ENCODE measurements at regions not wholly inside any gene's neighbourhood (a gene's known extent, or its start where the extent isn't known, plus 50 kb on each side); places are given as distances from the start of the nearest gene placed in this dataset.

- TF ChIP-seq ZBTB33 (IDR thresholded peaks at IDR 0.05; ENCODE audit: borderline replicate concordance, low read depth), result no peak
Observed at GRCh38 chr4:3660928-3661515, 105.2 kb upstream of the ADRA2C start (continued).

GRCh38 chr4:3660086-3660927 lies 105.9 kb upstream of the ADRA2C start:
- Histone ChIP-seq H3K27ac (ENCODE audit: low read depth in 2 of 2, low read length in 1 of 2) (no peak overlapping the region), H3K9me3 (no peaks in the 10 kb centered on the region), H3K9me2 (no peaks in the 10 kb centered on the region), H3K4me1 (ENCODE audit: control insufficient read depth in 1 of 2, insufficient read depth in 2 of 2, low read depth in 1 of 2, low read length in 1 of 2) (peaks cover 0 to 46% of the 10 kb centered on the region in 2 experiments; a peak in 1 of 4 replicates), H3F3A (replicated peaks; ENCODE audit: insufficient read depth) (no peaks in the 10 kb centered on the region), H3K79me2 (ENCODE audit: insufficient read depth) (no peaks in the 10 kb centered on the region), H4K20me1 (ENCODE audit: insufficient read depth) (no peaks in the 10 kb centered on the region), H2AFZ (ENCODE audit: low read depth) (no peak overlapping the region), H3K9ac (no peak overlapping the region), H3K4me2 (no peak overlapping the region), H3K36me3 (replicated peaks in 1 of 2; ENCODE audit: control insufficient read depth in 1 of 2, insufficient read depth in 2 of 2, low read length in 1 of 2) (no peaks in the 10 kb centered on the region), H3K4me3 (ENCODE audit: low read depth in 2 of 2, low read length in 1 of 2) (no peak overlapping the region), H3K27me3 (ENCODE audit: insufficient read depth) (no peaks in the 10 kb centered on the region)
- ChIA-PET POLR2A (interaction anchor here (0.6 kb wide), 1 partner anchor 180 kb away, joined by 3 read pairs; no protein-coding TSS in a partner anchor), CTCF (no interaction called here)
- WGBS (ENCODE audit: low lambda C conversion rate), result 50% methylated on average over 9 of the region's 23 CpGs
- TF ChIP-seq TCF12 (IDR thresholded peaks at IDR 0.05), result no peak
- no peak for TF ChIP-seq CHD2 (IDR thresholded peaks at IDR 0.05; ENCODE audit: low read length, partially characterized antibody)
- TF ChIP-seq MAX (IDR thresholded peaks at IDR 0.05; ENCODE audit: low read depth), result no peak
- no peak for TF ChIP-seq NRF1 (IDR thresholded peaks at IDR 0.05; ENCODE audit: low read depth, low read length)
- no peak for TF ChIP-seq SIN3A (IDR thresholded peaks at IDR 0.05; ENCODE audit: borderline replicate concordance, low read depth, low read length)
- TF ChIP-seq RAD21 (IDR thresholded peaks at IDR 0.05; ENCODE audit: low read length), result no peak
- no peak for TF ChIP-seq EZH2phosphoT487 (IDR thresholded peaks at IDR 0.05; ENCODE audit: borderline replicate concordance, low read depth)
- TF ChIP-seq PBX3 (IDR thresholded peaks at IDR 0.05), result no peak
- no peak for TF ChIP-seq REST (IDR thresholded peaks at IDR 0.05; ENCODE audit: low read depth, low read length)
- TF ChIP-seq MEF2A (IDR thresholded peaks at IDR 0.05; ENCODE audit: borderline replicate concordance, low read depth), result no peak
- TF ChIP-seq FOSL2 (IDR thresholded peaks at IDR 0.05; ENCODE audit: borderline replicate concordance, low read depth), result no peak
- no peak for TF ChIP-seq YY1 (IDR thresholded peaks at IDR 0.05; ENCODE audit: low read depth)
- DNase-seq, result no peak
